CD4-positive, alpha-beta T cell treated with Interleukin-21 for 1 hour (primary cell): ENCODE measurements at regions not wholly inside any gene's neighbourhood (a gene's known extent, or its start where the extent isn't known, plus 50 kb on each side); places are given as distances from the start of the nearest gene placed in this dataset.
"Not testable (repeated sequence)": the region's sequence is repeated elsewhere in the genome, so short reads cannot be mapped to it uniquely, and the experiment has no call there.

ENCODE experiments used
- DNase-seq: peaks from one replicate; pipeline ENCODE4 v3.0.0-alpha.2; 2020

GRCh38 chr7:142602183-142602582 lies 147.1 kb upstream of the PRSS1 start:
- DNase-seq, result no peak

DNA sequence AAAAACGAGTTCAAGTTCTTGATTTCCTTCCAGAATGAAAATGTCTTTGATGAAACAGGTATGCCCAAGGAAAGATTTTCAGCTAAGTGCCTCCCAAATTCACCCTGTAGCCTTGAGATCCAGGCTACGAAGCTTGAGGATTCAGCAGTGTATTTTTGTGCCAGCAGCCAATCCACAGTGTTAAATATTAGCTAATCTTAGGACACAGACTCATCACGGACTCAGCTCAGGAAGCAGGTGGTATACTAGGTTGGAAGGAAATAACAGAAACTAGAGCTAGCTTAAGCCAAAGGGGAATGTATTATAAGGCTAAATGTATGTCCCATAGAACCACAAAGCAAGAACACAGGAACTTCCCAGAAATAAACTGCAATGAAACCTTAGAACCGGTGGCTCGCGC lies 151.0 kb upstream of the PRSS1 start:
- no peak for DNase-seq

- DNase-seq, result no peak
Measured at GRCh38 chr7:142597547-142597946, 151.7 kb upstream of the PRSS1 start.

GRCh38 chr7:142595816-142596516 lies 153.3 kb upstream of the PRSS1 start:
- no peak for DNase-seq

DNA sequence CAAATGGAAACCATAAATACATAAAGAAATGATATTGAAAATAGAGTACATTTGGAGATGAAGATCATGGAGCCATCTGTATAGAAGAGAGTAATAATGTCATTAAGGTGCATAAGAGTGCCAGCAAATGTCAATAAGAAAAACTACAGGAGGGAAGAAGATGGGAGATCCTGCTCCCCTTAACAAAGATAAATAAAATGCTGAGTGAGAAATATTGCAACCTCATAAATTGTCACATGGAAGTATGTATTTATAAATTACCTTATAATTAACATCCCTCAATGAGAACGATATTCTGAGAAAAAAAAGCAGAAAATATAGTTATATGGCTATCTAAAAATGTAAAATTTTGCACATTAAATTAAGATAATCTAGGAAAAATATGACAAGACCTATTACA lies 155.2 kb upstream of the PRSS1 start:
- no peak for DNase-seq

DNA sequence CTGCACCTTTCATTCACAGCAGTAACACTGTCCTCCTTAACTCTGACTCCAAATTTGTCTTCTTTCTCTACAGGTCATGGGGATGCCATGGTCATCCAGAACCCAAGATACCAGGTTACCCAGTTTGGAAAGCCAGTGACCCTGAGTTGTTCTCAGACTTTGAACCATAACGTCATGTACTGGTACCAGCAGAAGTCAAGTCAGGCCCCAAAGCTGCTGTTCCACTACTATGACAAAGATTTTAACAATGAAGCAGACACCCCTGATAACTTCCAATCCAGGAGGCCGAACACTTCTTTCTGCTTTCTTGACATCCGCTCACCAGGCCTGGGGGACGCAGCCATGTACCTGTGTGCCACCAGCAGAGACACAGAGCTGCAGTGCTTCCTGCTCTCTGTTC lies 156.2 kb upstream of the PRSS1 start:
- DNase-seq, result no peak

DNA sequence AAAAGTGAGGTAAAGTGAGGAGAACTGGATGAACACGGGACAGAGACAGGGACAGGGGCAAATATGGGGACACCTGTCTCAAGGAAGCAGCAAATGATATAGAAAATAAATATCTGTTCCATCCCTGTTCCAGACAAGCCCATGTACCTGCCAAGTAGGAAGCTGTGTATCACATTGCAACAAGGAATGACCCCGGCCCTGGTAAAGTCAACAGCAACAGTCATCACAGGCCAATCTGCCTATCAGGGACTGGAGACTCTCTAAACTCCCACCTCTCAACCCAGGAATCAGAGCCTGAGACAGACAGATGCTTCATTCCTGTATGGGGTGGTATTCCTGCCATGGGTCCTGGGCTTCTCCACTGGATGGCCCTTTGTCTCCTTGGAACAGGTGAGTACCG lies 156.6 kb upstream of the PRSS1 start:
- DNase-seq, result no peak

GRCh38 chr7:142592231-142592630 lies 157.0 kb upstream of the PRSS1 start:
- no peak for DNase-seq

DNA sequence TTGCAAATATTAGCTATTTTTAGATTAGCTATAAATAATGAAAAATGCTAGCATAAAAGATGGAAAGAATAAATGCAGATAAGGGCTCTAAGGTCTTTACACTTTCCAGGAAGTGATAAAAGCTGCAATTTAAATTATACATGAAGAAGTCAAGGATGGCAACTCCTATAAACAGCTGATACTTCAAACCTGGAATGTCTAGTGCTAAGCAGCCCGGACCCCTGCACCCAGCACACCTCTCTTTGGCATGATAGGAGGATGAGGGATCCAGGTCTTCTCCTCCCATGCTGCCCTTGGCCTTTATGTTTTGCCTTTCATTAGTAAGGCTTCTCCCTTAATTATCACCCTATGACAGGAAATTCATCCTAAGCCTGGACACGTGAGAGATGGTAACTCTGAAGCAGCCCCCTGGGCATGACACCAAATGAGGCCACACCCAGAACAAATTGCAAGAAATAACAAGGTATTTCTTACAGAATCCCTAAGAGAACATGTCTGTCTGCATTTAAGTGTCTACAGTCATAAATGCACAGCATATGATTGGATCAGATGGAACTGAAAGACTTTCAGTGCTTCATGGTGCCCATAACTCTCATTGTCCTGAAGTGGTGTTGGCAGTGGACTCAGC lies 158.3 kb upstream of the PRSS1 start:
- no peak for DNase-seq

DNA sequence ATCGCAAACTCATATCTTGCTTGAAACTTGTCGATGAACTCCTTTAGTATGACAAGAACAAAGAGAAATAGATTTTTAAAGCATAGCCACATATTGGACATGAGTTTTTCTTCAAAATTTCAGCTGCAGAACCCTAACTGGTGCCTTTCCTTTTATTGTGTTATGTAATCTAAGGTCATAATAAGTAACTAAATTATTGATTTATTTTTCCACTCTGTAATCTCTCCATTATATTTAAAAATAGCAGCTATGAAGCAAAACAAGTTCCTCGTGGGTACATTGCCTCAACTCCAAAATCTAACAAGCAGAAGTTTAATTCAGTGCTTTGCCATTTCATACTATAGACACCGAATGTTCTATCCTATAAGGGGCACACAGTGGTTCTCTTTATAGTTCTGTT lies 159.2 kb upstream of the PRSS1 start:
- no peak for DNase-seq

- peak; percentile 54 for DNase-seq
Measured at GRCh38 chr7:142587578-142588191, 161.6 kb upstream of the PRSS1 start.

GRCh38 chr7:142586611-142587010 lies 162.7 kb upstream of the PRSS1 start:
- DNase-seq, result no peak

DNA sequence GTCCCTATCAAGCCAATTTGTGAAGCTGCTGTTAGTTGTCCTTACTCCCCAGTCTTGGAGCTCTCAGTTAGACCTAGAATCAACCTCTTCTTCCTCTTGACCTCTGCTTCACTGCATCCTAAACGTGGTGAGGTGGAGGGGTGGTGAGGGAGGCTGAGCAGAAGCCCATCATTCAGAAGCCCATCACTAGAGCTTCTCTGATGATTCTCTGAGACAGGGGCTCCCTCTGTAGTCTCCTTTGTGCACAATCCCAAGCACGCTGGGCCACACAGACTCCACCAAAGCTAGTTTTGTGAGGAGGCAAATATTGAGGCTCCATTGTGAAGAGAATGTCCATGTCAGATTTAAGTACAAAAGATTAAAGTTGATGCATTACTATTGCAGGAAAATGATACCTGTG lies 163.8 kb upstream of the PRSS1 start:
- no peak for DNase-seq

DNA sequence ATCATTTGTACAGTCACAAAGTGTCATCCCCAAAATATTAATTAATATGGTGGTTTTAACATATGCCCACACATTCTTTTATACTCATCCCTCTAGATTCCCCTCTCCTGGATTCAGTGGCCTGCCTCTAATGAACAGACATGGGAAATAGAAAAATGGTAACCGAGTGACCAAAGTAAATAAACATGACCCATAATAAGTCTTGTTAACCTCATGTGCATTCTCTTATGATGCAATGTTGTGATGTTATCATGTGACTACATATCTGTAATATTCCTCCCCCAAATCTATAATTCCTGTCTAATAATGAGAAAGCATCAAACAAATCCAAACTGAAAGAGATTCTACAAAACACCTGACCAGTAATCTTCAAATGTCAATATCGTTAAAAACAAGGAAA lies 164.5 kb upstream of the PRSS1 start:
- no peak for DNase-seq

DNA sequence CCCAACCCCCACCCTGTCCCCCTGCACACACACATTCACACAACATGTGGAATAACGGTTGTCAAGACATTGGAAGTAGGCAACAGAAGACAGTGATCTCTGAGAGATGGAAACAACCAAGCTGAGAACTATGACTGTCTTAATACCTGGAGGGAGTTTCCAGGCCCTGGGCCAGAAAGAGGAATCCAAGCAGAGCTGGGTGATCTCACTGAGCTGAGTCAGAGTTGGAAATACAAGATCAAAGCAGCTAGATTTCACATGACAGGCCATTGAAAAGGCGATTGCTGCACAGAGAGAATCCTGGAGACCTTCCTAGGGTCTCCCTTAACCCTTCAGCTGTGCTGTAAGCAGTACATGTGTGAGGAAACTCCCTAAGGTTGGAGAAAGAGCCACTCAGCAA lies 165.8 kb upstream of the PRSS1 start:
- peak; percentile 24 for DNase-seq

- no peak for DNase-seq
Measured at GRCh38 chr7:142582351-142582750, 166.9 kb upstream of the PRSS1 start.

DNA sequence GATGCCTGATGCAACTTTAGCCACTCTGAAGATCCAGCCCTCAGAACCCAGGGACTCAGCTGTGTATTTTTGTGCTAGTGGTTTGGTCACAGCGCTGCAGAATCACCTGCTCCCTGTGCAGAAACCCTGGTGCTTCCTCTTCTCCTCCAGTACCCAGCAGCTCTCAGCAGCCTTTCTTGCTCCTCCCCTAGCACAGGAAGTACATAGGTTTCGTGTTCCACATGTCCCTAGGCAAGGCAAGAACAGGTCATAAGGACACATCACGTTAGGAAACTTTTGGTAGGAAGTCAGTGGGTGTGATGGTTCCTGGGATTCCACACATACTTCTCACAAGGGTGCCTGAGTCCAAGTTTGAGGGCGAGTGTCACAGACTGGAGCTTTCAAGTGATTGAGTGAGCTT lies 167.9 kb upstream of the PRSS1 start:
- peak; percentile 13 for DNase-seq

DNA sequence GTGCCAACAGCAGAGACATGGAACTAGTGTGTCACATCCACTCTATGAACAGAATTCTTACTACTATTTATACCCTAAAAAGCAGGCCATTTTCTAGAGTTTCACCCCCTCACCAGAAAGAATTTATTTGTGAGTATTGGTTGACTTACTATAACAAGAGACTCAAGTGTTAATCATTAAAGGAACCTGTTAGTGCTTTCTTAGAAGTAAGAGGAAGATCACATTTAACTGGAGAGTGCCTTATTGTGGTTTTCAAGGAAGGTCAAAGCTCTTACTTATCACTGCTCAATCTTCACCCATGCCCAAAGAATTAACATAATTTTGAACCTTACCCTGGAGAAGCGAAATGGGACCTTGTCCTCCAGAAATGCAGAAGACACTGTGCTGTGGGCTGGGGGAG lies 169.3 kb upstream of the PRSS1 start:
- DNase-seq, result no peak

GRCh38 chr7:142575351-142575750 lies 173.9 kb upstream of the PRSS1 start:
- not testable (repeated sequence) for DNase-seq

DNA sequence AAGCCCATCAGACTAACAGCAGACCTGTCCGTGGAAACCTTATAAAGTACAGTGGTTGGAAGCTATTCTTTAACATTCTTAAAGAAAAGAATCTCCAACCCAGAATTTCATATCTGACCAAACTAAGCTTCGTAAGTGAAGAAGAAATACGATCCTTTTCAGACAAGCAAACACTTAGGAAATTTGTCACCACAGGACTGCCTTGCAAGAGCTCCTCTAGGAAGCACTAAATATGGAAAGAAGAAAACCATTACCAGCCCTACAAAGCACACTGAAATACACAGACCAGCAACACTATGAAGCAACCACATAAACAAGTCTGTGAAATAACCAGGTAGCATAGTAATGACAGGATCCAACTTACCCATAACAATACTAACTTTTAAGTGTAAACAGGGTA lies 177.7 kb upstream of the PRSS1 start:
- no peak for DNase-seq

GRCh38 chr7:142569851-142570250 lies 179.4 kb upstream of the PRSS1 start:
- no peak for DNase-seq

DNA sequence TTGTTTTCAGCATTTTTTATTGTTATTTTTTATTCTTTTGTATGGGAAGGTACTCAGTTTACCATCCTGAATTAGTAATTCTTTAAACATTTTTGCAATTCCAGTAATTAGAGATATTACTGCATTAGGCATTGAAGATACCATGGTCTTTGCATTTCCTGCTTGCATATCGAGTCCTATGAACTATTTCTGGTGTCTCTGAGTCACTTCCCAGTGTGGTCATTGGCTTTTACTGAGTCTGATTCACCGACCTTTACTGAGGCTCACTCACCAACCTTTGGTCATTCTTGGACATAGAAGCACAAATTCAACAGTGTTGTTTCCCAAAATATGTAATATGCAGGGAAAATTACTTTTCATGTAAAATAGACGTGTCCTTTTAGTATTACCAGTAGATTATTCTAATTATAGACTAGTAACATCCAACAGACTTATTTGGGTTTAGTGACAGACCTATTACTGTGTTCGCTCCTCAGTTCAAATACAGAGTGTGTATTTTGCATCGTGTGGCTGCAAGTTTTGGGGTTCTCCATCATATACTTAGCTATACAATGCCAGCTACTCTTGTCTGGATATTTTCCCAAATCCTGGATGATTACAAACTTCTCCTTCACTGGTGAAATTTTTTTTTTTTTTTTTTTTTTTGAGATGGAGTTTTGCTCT lies 180.7 kb upstream of the PRSS1 start:
- no peak for DNase-seq

DNA sequence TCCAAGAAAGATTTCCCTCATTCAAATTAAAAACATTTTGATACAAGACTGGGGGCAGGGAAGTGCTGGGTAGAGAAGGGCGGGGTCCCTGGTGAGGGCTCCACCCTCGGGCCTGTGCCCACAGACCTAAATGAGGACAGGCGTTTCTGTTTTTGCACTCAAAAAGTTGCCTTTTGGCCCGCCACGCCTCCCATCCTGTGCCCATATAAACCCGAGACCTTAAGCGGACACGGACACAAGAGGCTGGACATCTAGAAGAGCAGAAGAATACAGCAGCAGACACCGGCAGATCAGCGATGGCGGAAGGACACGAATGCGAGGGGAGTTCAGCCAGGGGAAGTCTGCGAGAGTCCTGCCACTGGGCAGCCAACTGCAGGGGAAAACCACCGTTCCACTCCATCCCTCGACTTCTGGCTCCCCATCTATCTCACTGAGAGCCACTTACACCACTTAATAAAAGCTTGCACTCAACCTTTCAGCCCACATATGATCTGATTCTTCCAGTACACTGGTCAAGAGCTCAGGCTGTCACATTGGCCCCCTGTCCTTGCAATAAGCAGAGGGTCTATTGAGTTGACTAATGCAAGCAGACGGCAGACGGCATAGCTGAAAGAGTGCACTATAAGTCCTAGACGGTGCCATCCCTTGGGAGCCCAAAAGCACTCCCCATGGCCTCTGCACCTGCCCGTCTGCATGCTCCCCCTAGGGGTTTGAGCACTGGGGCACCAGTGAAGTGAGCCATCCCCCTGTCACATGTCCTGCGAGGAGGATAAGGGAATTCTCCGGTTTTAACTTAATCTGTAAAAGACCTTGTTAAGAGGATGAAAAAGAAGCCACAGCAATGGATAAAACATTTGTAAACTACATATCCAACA lies 181.8 kb upstream of the PRSS1 start:
- DNase-seq, result no peak
